DMS 273 treated with DMSO at 0.1 percent for 48 hours (cell line): ENCODE measurements at regions not wholly inside any gene's neighbourhood (a gene's known extent, or its start where the extent isn't known, plus 50 kb on each side); places are given as distances from the start of the nearest gene placed in this dataset.

ENCODE experiments used
- DNase-seq: peaks from one replicate; lab custom pipeline; 2025; lab: John Stamatoyannopoulos, UW

DNA sequence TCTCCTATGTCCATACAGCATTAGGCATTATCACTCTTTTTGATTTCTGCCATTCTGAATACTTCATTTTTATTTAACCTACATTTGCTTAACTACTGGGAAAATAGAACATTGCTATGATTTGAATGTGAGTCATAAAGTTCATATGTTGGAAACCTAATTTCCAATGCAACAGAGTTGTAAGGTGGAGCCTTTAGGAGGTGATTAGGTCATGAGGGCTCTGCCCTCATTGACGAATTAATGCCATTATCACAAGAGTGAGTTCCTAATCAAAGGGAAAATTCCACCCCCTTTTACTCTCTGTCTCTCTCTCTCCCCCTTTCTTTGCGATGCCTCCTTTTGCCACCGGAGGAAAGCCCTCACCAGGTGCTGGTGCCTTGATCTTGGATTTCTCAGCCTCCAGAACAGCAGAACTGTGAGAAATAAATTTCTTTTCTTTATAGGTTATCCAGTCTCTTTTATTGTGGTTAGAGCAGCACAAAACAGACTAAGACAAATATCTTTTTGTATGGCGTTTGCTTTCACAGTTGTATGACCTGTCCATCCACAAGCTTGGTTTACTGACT, 180.1 kb upstream of the ARID2 start:
- DNase-seq = no peak

DNA sequence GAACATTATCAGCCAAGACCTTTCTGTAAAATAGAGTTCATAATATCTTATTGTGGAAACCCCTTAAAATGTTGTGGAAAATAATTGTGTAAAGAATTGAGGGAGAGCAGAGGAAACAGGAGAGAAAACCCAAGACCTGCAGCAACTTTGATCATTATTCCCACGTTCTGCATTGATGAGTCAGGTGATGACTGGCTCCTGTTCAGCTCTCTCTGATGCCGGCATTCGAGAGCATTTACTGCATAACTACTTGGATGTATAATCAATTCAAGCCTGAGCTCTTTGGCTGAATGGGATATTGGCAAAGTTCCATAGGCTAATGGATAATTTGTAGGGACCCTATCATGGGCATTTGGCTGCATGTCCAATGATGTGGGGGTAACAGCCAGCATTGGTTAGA, 176.3 kb upstream of the ARID2 start:
- no peak for DNase-seq

DNA sequence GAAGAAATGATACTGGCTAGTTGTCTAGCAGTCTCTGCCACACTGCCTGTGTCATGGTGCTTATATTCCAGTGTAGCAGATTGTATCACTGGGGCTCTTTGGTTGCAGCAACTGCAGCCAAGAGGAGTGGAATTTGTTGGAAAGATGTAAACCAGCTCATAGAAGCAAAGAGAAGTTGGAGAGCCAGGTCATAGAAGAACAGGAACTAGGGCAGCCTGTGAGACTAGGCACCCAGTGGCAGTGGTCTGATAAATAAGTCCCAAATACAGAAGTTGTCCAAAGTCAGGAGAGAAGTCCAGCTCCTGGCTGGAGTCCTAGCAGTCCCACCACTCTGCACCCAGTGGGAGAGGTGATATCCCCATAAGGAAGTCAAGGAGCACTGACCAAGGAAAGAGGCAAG, 172.5 kb upstream of the ARID2 start:
- DNase-seq = no peak

GRCh38 chr12:45558353-45558752, 171.2 kb upstream of the ARID2 start:
- no peak for DNase-seq

- peak; percentile 64 for DNase-seq
Observed at GRCh38 chr12:45559537-45559936, 170.0 kb upstream of the ARID2 start.

GRCh38 chr12:45560689-45561088, 168.8 kb upstream of the ARID2 start:
- DNase-seq = no peak

DNA sequence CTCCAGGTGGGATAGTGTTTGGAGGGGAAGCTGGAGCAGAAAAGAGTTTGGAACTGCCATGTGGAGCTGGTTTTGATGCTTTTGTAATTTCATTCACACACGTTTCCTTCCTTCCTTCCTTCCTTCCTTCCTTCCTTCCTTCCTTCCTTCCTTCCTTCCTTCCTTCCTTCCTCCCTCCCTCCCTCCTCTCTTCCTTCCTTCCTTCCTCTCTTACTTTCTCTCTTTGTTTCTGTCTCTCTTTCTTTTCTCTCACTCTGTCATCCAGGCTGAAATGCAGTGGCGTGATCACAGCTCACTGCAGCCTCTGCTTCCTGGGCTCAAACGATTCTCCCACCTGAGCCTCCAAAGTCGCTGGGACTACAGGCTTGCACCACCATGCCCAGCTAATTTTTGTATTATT, 168.0 kb upstream of the ARID2 start:
- no peak for DNase-seq

DNA sequence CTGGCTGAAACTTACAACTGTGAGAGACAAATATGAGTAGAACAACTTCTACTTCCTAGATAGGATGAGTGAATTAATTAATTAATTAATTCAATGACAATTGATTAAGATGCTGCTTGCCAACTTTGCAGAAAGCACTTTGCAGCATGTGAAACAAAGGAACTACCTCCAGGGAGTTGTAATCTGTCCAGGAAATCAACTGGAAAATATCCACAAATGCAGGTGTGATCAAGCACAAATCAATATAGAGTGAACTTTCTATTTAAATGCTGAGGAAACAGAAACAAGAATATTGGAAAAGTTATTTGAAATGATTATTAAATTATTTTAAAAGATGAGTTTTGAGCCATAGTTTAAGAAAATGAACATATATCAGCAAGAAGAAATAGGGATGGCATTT, 163.9 kb upstream of the ARID2 start:
- no peak for DNase-seq

DNA sequence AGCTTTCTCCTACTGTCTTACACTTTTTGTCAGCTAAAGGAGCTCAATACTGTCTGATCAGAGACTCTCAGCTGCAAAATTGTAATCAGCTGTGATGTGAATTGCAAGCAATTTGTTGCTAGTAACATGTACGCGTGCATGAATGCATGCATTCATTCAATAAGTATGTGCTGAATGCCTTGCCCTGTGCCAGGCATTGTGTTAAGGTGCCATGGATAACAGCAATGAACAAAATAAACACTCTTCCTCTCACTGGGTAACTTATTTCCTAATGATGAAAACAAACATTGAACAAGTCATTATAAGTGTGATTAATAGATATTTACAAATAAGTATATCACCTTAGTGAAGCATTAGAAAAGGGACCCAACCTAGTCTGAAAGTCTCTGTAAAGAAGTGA, 163.2 kb upstream of the ARID2 start:
- DNase-seq = no peak

DNA sequence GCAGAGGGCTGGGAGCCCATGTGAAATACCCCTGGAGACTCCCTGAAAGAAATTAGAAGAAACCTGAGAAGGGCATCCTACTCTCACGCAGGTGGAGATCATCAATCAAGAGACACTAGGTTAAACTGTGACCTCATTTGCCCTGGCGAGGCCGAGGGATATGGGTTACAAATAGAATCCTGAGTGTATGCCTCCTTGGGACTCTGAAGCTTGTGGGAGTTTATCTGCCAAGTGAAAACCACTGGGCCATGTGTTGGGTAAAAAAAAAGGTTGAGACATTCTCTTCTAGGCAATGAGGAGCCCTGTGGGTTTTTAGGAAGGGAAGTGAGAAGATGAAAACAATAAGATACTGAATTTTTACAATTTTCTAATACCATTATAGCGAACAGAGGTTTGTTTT, 160.7 kb upstream of the ARID2 start:
- DNase-seq = no peak

DNA sequence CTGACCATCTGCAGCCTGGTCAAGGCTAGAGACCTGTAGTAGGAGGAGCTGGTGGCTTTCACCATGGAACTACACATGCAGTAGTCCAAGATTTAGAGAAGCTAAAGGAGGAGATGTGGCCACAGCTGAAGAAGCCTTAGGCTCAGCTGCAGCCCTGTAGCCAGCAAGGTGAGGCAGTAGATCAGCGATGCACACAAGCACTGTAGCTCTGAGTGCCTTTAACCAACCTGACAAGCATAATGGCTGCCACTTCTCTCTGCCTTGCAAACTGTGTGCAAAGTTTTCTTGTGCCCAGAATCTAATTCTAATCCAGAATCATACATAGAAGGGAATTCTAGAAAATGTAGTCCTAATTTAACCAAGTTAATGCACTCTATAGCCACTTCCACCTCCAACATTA, 159.0 kb upstream of the ARID2 start:
- DNase-seq = no peak

GRCh38 chr12:45572114-45572513, 157.4 kb upstream of the ARID2 start:
- DNase-seq = no peak

DNA sequence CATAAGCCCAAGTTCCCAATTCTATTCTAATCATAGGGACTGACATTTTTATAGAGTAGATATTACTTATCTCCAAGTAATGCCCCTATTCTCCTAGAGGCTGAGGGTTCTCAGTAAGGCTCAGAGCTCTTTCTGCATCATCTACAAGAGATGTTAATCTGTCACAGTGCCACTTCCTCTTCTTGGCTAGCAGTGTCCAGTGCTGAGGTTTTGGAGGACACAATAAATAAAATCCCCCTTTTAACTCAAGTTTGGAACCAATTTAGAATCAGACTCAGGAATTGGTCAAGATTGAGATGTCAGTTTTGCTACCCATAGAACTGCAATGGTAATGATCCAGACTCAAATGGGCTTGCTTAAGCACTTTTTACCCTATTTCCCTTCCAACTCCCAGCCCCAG, 154.1 kb upstream of the ARID2 start:
- DNase-seq = no peak

DNA sequence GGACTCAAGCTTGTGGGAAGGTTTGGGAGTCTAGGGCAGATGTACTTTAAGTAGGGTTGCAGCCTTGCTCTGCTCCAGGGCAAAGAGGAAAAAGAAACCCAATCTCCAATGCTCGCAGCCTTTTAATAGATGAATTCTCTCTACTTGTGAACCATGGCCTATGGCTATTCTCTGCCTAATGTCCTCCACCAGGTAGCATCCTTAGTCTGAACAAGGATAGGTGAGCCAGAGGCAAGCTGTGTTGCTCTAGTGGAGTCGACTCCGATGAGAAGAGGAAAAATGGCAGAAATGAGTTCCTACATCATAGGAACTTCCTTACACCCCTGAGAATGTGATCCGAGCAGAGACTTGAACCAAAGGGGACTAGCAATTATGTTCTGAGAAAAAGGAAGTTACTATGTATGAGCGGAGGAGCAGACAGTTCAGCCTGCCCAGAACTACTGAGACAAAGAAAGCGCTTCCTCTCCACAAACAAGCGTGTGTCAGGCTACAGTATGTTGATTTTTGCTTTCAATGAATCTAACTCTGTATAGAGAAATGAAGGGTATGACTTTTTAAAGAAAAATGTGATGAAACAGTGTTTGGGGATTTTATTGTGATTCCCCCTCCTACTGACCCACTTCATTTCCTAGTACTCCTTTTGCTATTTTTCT, 153.6 kb upstream of the ARID2 start:
- no peak for DNase-seq

DNA sequence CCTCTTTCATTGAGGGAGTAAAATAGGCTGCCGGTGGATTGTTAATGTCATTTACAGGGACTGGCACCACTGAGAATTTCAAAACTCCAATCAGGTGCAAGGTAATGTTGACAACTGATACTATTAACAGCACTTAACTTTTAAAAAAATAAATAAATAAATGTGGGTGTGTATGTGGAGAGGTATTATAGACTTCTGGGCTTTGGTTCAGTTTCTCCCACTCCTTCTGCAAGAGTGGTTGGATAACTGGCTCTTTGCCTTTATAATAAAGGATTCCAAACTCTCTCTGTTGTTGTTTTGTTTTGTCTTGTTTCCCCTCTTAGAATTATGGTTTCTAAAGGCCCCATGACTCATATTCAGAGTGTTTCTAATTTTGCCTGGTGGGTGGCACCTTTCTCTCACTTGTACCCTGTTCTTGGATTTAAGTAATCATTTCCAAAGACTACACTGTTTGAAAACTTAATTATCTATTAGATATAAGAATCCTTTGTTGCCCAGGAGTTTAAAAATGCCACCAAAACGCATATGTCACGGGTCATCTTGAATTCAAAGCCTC, 151.6 kb upstream of the ARID2 start:
- DNase-seq = no peak

- no peak for DNase-seq
Observed at GRCh38 chr12:45580356-45580969, 149.0 kb upstream of the ARID2 start.

- no peak for DNase-seq
Observed at GRCh38 chr12:45581112-45581511, 148.4 kb upstream of the ARID2 start.

DNA sequence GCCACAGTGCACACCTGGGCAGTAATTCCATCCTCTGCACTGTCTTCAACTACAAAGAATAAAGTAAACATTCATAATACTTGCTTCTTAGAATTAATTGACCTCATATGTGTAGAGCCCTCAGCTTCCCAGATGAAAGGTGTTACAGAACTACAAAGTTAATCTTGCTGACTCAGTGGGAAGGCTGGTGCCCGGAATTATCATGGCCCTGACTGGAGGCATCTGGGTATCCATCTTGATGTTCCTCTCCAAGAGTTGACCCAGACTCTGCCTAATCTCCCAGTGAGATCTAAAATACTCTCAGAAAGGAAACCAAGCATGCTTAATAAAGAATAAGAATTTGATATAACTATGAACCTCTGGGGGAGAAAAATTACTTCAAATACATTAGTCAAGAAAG, 147.0 kb upstream of the ARID2 start:
- DNase-seq = no peak

DNA sequence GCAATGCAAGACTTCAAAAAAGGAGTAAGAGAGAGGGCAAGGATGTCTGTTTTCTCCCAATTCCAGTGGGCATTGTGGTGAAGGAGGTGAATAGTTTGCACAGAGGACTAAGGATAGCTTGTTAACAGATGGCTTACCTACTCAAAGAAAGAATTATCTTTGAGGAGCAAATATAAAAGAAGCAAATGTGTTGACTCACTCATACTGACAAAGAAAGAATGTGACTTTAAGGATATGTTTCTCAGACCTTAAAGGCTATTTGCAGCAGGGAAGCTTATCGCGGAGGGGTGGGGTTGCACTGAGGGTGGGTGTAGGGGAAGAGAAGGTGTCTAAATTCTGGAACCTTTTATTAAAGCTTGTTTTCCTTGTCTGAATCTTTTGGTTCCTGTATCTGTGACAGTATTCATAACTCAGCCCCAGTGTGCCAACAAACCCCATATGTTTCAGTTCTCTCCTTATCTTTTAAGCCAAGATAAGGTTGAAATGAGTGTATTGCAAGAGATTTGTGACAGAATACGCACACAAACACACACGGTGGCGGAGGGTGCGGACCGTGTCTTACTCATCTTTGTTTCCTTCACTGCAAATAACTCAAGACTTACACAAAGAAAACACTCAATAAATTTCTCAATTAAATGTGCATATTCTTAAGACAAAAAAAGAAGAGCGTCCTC, 146.4 kb upstream of the ARID2 start:
- no peak for DNase-seq

DNA sequence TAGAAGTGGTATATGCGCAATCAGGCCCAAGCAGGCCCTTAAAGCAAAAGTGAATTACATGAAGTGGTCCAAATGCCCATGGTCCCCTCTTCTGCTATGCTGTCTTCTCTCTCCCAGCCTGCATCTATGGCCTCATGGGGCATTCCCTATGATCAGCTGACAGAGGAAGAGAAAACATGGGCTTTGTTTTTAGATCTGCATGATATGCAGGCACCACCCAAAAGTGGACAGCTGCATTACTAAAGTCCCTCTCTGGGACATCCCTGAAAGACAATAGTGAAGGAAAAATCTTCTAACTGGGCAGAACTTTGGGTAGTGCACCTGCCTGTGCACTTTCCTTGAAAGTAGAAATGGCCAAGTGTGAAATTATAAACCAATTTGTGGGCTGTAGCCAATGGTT, 145.2 kb upstream of the ARID2 start:
- DNase-seq = no peak

DNA sequence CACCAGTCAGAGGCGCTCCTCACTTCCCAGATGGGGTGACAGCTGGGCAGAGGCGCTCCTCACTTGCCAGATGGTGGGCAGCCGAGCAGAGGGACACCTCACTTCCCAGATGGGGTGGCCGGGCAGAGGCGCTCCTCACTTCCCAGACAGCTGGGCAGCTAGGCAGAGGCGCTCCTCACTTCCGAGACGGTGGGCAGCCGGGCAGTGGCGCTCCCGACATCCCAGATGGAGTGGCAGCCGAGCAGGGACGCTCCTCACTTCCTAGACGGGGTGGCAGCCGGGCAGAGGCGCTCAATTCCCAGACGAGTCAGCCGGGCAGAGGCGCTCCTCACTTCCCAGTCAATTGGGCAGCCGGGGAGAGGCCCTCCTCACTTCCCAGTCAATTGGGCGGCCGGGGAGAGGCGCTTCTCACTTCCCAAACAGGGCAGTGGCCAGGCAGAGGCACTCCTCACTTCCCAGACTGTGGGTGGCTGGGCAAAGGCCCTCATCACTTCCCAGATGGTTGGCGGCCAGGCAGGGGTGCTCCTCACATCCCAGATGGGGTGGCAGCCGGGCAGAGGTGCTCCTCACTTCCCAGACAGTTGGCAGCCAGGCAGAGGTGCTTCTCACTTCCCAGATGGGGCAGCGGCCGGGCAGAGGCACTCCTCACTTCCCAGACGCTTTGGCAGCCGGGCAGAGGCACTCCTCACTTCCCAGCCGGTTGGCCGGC, 143.8 kb upstream of the ARID2 start:
- DNase-seq = no peak

DNA sequence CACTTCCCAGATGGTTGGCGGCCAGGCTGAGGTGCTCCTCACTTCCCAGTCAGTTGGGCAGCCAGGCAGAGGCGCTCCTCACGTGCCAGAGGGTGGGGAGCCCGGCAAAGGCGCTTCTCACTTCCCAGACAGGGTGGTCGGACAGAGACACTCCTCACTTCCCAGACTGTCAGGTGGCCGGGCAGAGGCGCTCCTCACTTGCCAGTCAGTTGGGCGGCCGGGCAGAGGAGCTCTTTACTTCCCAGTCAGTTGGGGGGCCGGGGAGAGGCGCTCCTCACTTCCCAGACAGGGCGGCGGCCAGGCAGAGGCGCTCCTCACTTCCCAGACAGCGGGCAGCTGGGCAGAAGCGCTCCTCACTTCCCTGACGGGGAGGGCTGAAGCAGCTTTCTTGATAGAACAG, 143.0 kb upstream of the ARID2 start:
- no peak for DNase-seq
